ENCODE measurements at regions not wholly inside any gene's neighbourhood (a gene's known extent, or its start where the extent isn't known, plus 50 kb on each side); places are given as distances from the start of the nearest gene placed in this dataset.
A peak's percentile ranks its signal among the peaks of the same experiment; 100 is the strongest.
"Not testable (repeated sequence)": the region's sequence is repeated elsewhere in the genome, so short reads cannot be mapped to it uniquely, and the experiment has no call there.

- DNase-seq: no peak
Measured at GRCh38 chr2:215833531-215834162, 179.7 kb downstream of the MREG start.

DNA sequence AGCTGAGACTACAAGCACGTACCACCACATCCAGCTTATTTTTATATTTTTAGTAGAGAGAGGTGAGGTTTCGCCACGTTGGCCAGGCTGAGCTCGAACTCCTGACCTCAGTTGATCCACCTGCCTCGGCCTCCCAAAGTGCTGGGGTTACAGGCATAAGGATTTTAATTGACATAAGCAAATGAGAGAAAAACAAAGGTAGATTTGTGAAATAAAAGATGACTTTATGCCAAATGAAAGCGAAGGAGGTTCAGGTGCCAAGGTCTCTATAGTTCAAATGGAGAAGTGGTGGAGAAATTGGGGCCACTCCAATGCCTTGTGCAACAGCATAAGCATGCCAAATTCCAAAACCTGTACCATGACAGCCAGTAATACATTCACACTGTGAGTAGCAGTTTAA, 180.6 kb downstream of the MREG start:
- DNase-seq: peak in 2 of 56 donors; percentile 1

- peak in 1 of 56 donors; percentile 1 for DNase-seq
Measured at GRCh38 chr2:215831296-215831913, 181.9 kb downstream of the MREG start.

DNA sequence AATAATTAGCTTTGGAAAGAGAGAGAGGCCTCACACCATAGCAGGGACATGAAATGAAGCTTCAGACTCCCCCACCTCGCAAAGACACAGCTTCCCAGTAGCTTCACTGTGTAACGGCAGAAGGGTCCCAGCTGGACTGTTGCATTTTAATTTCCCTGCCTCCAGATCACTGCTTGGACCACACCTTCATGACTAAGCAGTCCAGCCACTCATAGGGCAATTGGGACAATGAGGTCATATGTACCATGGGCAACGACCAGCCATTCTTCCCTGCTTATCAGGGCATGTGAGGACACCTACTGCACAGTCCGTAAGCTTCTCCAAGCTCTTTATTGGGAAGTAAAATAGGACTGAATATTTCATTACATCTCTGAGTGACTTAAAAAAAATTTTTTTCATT, 183.0 kb downstream of the MREG start:
- no peak for DNase-seq

DNA sequence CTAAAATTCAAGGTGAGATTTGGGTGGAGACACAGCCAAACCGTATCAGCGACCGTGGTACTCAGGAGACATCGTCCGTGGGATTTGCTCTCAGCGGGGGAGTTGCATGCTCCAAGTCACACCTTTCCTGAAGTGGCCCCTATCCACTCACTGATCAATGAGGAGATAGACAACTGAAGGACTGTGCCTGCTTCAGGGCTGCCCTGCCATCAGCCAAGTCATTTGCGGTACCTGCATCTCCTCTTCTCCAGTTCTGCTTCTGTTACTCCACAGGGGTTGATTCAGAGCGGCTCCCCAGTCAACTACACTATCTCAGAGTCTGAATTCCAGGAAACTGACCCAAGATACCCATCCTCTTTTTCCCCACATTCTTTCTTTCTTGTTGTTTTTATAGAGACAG, 184.1 kb downstream of the MREG start:
- no peak for DNase-seq

- DNase-seq: peak in 7 of 56 donors; percentile 1 to 23 (median 3)
Measured at GRCh38 chr2:215828528-215829184, 184.7 kb downstream of the MREG start.

- DNase-seq: no peak
Measured at GRCh38 chr2:215826838-215827441, 186.4 kb downstream of the MREG start.

DNA sequence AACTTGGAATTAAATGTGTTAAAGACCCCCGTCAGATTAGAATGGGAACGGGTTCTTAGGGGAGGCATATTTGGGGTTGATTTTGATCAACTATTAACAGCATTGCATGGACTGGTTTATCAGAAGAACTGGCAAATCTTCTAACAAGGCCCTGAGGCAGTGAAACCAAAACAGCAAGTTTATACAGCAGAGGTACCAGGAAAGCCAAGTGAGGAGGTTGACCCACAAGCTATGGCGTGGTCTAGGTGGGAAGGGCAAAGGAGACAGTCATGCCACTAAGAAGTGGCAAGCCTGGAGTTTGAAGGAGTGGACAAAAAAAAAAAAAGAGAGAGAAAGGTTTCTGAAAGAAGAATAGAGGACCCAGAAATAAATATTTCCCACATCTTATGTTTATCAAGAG, 187.0 kb downstream of the MREG start:
- no peak for DNase-seq

DNA sequence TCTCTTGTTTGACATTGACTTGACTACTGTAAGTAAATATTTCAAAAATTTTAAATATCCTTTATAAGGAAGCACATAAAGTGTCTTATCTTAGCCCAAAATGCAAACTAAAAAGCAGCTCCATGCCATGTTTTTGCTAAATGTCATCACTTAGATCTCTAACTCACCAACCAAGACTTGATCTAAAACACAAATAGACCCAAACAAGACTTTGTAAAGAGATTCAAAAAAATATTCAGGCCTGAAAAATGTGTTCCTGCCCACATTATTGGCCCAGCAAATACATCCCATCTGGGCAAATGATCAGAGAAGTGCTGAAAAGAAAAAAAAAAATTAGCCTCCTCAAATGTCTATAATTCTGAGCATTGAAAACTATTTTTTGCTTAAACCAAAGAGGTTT, 187.6 kb downstream of the MREG start:
- DNase-seq: no peak

GRCh38 chr2:215821298-215821697, 192.1 kb downstream of the MREG start:
- DNase-seq: not testable (repeated sequence)

DNA sequence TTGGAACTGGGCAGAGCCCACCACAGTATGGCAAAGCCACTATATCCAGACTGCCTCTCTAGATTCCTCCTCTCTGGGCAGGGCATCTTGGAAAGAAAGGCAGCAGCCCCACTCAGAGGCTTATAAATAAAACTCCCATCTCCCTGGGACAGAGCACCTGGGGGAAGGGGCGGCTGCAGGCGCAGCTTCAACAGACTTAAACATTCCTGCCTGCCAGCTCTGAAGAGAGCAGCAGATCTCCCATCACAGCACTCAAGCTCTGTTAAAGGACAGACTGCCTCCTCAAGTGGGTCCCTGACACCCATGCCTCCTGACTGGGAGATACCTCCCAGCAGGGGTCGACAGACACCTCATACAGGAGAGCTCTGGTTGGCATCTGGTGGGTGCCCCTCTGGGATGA, 193.6 kb downstream of the MREG start:
- DNase-seq: not testable (repeated sequence)

DNA sequence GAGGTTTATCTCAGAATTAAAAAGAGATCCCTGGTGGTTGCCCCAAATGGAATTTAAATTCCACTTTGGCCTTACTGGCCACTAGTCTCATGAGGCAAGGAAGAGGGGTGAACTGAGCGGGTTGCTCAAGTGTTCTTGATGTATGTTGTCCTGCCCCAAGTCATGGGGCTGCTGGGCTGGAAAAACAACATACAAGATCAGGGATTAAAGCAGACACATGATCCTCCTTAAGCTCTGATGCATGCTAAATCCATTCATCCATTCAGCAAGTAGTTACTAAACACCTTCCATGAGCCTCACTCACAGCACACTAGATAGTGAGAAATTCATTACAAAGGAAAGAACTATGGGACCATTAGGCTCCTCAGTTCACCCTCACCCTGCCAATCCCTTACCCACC, 196.3 kb downstream of the MREG start:
- DNase-seq: no peak

DNA sequence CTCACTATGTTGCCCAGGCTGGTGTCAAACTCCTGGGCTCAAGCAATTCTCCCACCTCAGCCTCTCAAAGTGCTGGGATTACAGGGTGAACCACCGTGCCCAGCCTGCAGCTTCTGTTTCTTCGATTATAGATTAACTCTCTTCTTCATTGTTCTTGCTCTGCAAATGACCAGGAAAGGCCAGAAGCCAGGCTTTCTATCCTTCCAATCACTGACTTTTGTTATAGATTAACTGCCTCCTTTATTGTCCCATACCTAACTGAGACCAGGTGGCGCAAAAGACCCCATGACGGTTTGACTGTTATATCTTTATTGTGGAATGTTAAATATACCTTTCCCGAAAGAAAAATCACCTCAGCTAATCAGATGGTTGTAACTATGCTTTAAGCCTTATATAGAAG, 196.9 kb downstream of the MREG start:
- DNase-seq: no peak

GRCh38 chr2:215815960-215816359, 197.4 kb downstream of the MREG start:
- DNase-seq: no peak

- no peak for DNase-seq
Measured at GRCh38 chr2:215812966-215813365, 200.4 kb downstream of the MREG start.

GRCh38 chr2:215811409-215812345, 201.7 kb downstream of the MREG start:
- DNase-seq: no peak

- no peak for DNase-seq
Measured at GRCh38 chr2:215811003-215811402, 202.3 kb downstream of the MREG start.

DNA sequence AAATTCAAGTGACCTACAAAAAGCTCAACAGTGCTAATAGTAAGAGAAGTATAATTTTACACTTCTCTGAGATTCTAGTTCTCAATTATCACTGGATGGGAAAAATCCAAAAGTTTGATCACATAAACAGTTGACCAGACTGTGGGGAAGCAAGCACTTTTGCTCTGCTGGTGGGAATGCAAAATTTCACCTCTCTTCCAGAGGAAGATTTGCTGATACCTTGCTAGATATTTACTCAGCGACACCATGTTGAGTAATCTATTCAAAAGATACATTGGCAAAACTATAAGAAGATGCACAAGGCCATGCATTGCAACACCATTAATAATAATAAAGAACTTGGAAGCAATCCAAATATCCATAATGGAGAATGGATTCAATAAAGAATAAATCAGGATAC, 204.4 kb downstream of the MREG start:
- DNase-seq: no peak

GRCh38 chr2:215808194-215808593, 205.2 kb downstream of the MREG start:
- DNase-seq: no peak

DNA sequence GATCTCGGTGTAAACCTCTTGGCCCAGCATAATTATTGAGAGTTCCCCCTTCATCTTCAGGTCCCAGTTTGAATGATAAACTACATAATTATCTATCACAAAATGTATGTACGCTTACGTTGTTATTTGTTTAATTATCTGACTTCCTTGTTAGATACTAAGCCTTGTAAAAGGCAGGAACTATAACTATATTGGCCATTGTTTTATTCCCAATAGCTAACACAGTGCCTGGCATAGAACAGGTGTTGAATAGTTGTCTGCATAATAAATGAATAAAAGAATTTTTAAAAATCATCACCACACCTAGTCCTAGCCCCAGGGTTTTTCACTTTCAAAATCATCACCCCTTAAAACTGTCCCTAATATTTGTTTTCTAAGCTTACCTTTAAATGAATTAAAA, 207.9 kb downstream of the MREG start:
- DNase-seq: no peak

- DNase-seq: no peak
Measured at GRCh38 chr2:215803150-215803549, 210.2 kb downstream of the MREG start.

Measured in nucleus accumbens (tissue), 56 donors.